Esophagus squamous epithelium (tissue), 4 donors: ENCODE measurements at regions not wholly inside any gene's neighbourhood (a gene's known extent, or its start where the extent isn't known, plus 50 kb on each side); places are given as distances from the start of the nearest gene placed in this dataset.

Source experiments
- POLR2A ChIP-seq, 4 donors: fragments of 450-650 bp; IDR thresholded peaks; one replicate each; pipeline ENCODE4 v1.6.1; 2017; ENCODE audit warnings: antibody characterized with exemption in 4 of 4, mild to moderate bottlenecking in 4 of 4, moderate library complexity in 3 of 4
- TF ChIP-seq, protein P1 (sequence below), 6 experiments: fragments of 450-650 bp in 4 of 6; fragments of 200-600 bp in 2 of 6; sonication (generic) in 2 of 6; IDR thresholded peaks; one replicate each; pipeline ENCODE4 v1.5.1; 2016 to 2019; ENCODE audit warnings: antibody characterized with exemption in 6 of 6, mild to moderate bottlenecking in 4 of 6, moderate library complexity in 4 of 6

DNA sequence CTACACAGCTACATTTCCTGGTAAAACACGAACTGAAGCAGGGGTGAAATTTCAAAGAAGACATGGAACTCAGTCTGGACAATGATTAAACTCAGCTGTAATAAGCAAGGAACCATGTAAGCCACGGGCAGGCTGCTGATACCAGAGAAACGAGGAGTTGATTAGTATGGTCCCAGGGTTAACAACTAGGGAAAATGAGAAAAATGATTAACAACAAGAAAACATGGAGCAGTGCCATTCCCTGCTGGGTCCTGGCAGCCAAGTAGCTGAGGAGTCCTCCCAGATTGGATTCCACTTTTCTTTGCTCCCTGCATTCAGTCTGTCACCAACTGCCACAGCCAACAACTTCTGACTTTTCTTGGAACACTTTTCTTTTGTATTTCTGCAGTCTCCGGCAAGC is 517.0 kb upstream of the KLHL29 start:
- TF ChIP-seq, protein P1, sequence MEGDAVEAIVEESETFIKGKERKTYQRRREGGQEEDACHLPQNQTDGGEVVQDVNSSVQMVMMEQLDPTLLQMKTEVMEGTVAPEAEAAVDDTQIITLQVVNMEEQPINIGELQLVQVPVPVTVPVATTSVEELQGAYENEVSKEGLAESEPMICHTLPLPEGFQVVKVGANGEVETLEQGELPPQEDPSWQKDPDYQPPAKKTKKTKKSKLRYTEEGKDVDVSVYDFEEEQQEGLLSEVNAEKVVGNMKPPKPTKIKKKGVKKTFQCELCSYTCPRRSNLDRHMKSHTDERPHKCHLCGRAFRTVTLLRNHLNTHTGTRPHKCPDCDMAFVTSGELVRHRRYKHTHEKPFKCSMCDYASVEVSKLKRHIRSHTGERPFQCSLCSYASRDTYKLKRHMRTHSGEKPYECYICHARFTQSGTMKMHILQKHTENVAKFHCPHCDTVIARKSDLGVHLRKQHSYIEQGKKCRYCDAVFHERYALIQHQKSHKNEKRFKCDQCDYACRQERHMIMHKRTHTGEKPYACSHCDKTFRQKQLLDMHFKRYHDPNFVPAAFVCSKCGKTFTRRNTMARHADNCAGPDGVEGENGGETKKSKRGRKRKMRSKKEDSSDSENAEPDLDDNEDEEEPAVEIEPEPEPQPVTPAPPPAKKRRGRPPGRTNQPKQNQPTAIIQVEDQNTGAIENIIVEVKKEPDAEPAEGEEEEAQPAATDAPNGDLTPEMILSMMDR (IDR thresholded peaks at IDR 0.05), result no peak
- TF ChIP-seq POLR2A (IDR thresholded peaks at IDR 0.05), result no peak
